K562 (cell line): ENCODE measurements at regions not wholly inside any gene's neighbourhood (a gene's known extent, or its start where the extent isn't known, plus 50 kb on each side); places are given as distances from the start of the nearest gene placed in this dataset.

Source experiments
- ATAC-seq: fragments of 200-7000 bp; cut with Tn5 transposase; 3 replicates; pipeline ENCODE4 v1.9.1; 2020; ENCODE audit warnings: moderate library complexity
- BruUV-seq: library from RNA; stranded (reverse); fragments of 400-500 nt; replicated peaks from 2 replicates; lab custom pipeline; 2021; lab: Mats Ljungman, UMichigan
- CTCF ChIA-PET: fragments of 300-600 bp; formaldehyde crosslinking; extraction: SDS; loops from one replicate; lab custom pipeline; 2021; ENCODE audit warnings: low intra/inter-chr PET ratio; lab: Yijun Ruan, JAX
- POLR2A ChIA-PET: fragments of 300-600, 350-650 bp; sonication (Branson Sonifier 250); formaldehyde crosslinking; extraction: SDS; loops from one replicate; lab custom pipeline; 2021; ENCODE audit warnings: antibody characterized with exemption, inconsistent platforms; lab: Yijun Ruan, JAX
- DNase-seq, 4 experiments: peaks; one replicate each; pipeline versions ENCODE4 v3.0.0 to v3.0.0-alpha.2; 2011 to 2018; ENCODE audit warnings: low spot score in 3 of 4, mixed read lengths in 3 of 4; ENCODE audit errors: extremely low read depth in 1 of 4
- FAIRE-seq: peaks from 2 replicates; lab custom pipeline; 2011; peaks lifted over from hg19 to GRCh38; lab: Jason Lieb, UNC
- H2AFZ ChIP-seq: 2 replicates; pipeline ENCODE4 v1.6.0; 2011; ENCODE audit warnings: low read depth, low read length, control low read depth, inconsistent platforms
- H3K27ac ChIP-seq: fragments of 200-600 bp; 3 replicates; pipeline ENCODE4 v1.8.0; 2011; ENCODE audit warnings: low read depth, mild to moderate bottlenecking, control low read depth, inconsistent platforms, low read length, moderate library complexity, mixed read lengths; ENCODE audit errors: extremely low read depth
- H3K27me3 ChIP-seq, 2 experiments: fragments of 300-600 bp in 1 of 2; 2 replicates in 1 of 2; 3 replicates in 1 of 2; pipeline versions ENCODE4 v1.6.0 to v1.8.0; 2011; ENCODE audit warnings: inconsistent platforms in 2 of 2, low read length in 2 of 2, mild to moderate bottlenecking in 1 of 2, mixed read lengths in 1 of 2, moderate library complexity in 1 of 2; ENCODE audit not compliant: control insufficient read depth in 2 of 2, insufficient read depth in 2 of 2
- H3K36me3 ChIP-seq: fragments of 300-600 bp; 3 replicates; pipeline ENCODE4 v1.8.0; 2011; ENCODE audit warnings: mild to moderate bottlenecking, low read length, inconsistent platforms; ENCODE audit not compliant: control insufficient read depth, insufficient read depth
- H3K4me1 ChIP-seq, 2 experiments: fragments of 200-600 bp in 1 of 2; replicated peaks in 1 of 2; 2 replicates in 1 of 2; 3 replicates in 1 of 2; pipeline versions ENCODE4 v1.5.1 to v1.8.0; 2011; ENCODE audit warnings: inconsistent platforms in 2 of 2, low read length in 2 of 2, mild to moderate bottlenecking in 1 of 2, mixed read lengths in 1 of 2, moderate library complexity in 1 of 2; ENCODE audit not compliant: control insufficient read depth in 2 of 2, insufficient read depth in 2 of 2
- H3K4me2 ChIP-seq: 2 replicates; pipeline ENCODE4 v1.6.1; 2011; ENCODE audit warnings: low read length, control low read depth, inconsistent platforms, mixed read lengths; ENCODE audit not compliant: insufficient read depth
- H3K4me3 ChIP-seq: fragments of 200-600 bp; sonication (generic), shearing (Covaris generic); 2 replicates; pipeline ENCODE4 v1.5.1; 2016; ENCODE audit warnings: control low read depth, inconsistent platforms
- H3K79me2 ChIP-seq: fragments of 200-600 bp; 3 replicates; pipeline ENCODE4 v1.8.0; 2011; ENCODE audit warnings: low read length, inconsistent platforms; ENCODE audit not compliant: control insufficient read depth, insufficient read depth
- H3K9ac ChIP-seq, 2 experiments: 2 replicates each; pipeline versions ENCODE4 v1.6.0 to v1.6.1; 2011; ENCODE audit warnings: low read depth in 2 of 2, low read length in 2 of 2, control low read depth in 1 of 2, inconsistent platforms in 1 of 2, mild to moderate bottlenecking in 1 of 2, mixed read lengths in 1 of 2; ENCODE audit not compliant: insufficient read depth in 1 of 2
- H3K9me1 ChIP-seq: one replicate; pipeline ENCODE4 v1.6.0; 2011; ENCODE audit warnings: inconsistent platforms, mild to moderate bottlenecking, low read length, moderate library complexity; ENCODE audit not compliant: control insufficient read depth, insufficient read depth
- H3K9me3 ChIP-seq: replicated peaks from 2 replicates; pipeline ENCODE4 v1.5.1; 2011; ENCODE audit warnings: low read depth, low read length, inconsistent platforms; ENCODE audit not compliant: control insufficient read depth, insufficient read depth
- H4K20me1 ChIP-seq: replicated peaks from 2 replicates; pipeline ENCODE4 v1.6.1; 2011; ENCODE audit warnings: low read length, inconsistent platforms, mixed read lengths; ENCODE audit not compliant: control insufficient read depth, insufficient read depth
- CAMTA2 ChIP-seq: fragments of 250-450 bp; sonication (Bioruptor Pico); conservative IDR thresholded peaks from 2 replicates; pipeline ENCODE4 v1.5.1; 2022
- CBX1 ChIP-seq: sonication (generic); IDR thresholded peaks from 2 replicates; pipeline ENCODE4 v1.6.1; 2016; ENCODE audit warnings: antibody characterized with exemption, low read depth, mild to moderate bottlenecking
- CLOCK ChIP-seq: fragments of 250-450 bp; sonication (Bioruptor Pico); IDR thresholded peaks from 2 replicates; pipeline ENCODE4 v1.4.0; 2020; ENCODE audit warnings: mild to moderate bottlenecking, moderate library complexity, borderline replicate concordance
- ETV6 ChIP-seq, 3 experiments: fragments of 150-350 bp in 1 of 3; sonication (generic) in 1 of 3; formaldehyde crosslinking in 1 of 3; IDR thresholded peaks; 2 replicates each; pipeline versions ENCODE4 v1.6.1 to v1.8.0; 2014 to 2022; ENCODE audit warnings: borderline replicate concordance in 2 of 3, low read depth in 2 of 3, antibody characterized with exemption in 1 of 3, low read length in 1 of 3, mild to moderate bottlenecking in 1 of 3, missing genetic modification reagents in 1 of 3
- JUNB ChIP-seq: fragments of 450-650 bp; formaldehyde crosslinking; conservative IDR thresholded peaks from 2 replicates; pipeline ENCODE4 v1.4.0; 2020; ENCODE audit warnings: mild to moderate bottlenecking
- KLF6 ChIP-seq: fragments of 250-450 bp; sonication (Bioruptor Pico); IDR thresholded peaks from 2 replicates; pipeline ENCODE4 v1.4.0; 2020; ENCODE audit warnings: mild to moderate bottlenecking, moderate library complexity, borderline replicate concordance
- POLR2A ChIP-seq: fragments of 450-650 bp; conservative IDR thresholded peaks from 2 replicates; pipeline ENCODE4 v1.6.1; 2016
- RBM17 ChIP-seq: fragments of 200-400 bp; formaldehyde crosslinking; IDR thresholded peaks from 2 replicates; pipeline ENCODE4 v1.6.1; 2017; ENCODE audit warnings: low read depth, mild to moderate bottlenecking, low read length, borderline replicate concordance
- RHOXF2B ChIP-seq: fragments of 250-450 bp; sonication (Bioruptor Pico); conservative IDR thresholded peaks from 2 replicates; pipeline ENCODE4 v1.5.1; 2021
- TARDBP ChIP-seq: fragments of 450-650 bp; IDR thresholded peaks from 2 replicates; pipeline ENCODE4 v1.6.1; 2016
- TRIM25 ChIP-seq: fragments of 450-650 bp; IDR thresholded peaks from 2 replicates; pipeline ENCODE4 v1.7.0; 2016; ENCODE audit warnings: borderline replicate concordance
- ZNF143 ChIP-seq: sonication (generic); formaldehyde crosslinking; IDR thresholded peaks from 2 replicates; pipeline ENCODE4 v1.9.0; 2022; ENCODE audit warnings: mild to moderate bottlenecking, missing genetic modification reagents
- WGBS: fragments of 100-300 bp; shearing (Covaris generic); methylation state at CpG from one replicate; pipeline ENCODE4 v1.1.6; 2016; ENCODE audit warnings: low coverage, mixed read lengths; ENCODE audit not compliant: insufficient coverage; ENCODE audit errors: missing lambda C conversion rate; 5-methylcytosine and 5-hydroxymethylcytosine counted together
- in situ Hi-C: fragments of 300-500 bp; cut with MboI; formaldehyde crosslinking; loops from 4 replicates; pipeline ENCODE4 v1.15.0; 2018; ENCODE audit warnings: inconsistent platforms, mixed read lengths
- intact Hi-C: fragments of 100-400 bp; cut with micrococcal nuclease; formaldehyde crosslinking; loops from 2 replicates; pipeline ENCODE4 v1.14.2; 2022

- Histone ChIP-seq H3K9ac (no peak overlapping the region), H3K27ac (no peak overlapping the region), H4K20me1 (no peaks in the 10 kb centered on the region), H3K4me1 (peaks cover 0 to 6% of the 10 kb centered on the region in 2 experiments; a peak in 3 of 5 replicates), H3K4me3 (no peak overlapping the region), H3K4me2 (no peak overlapping the region), H3K79me2 (no peaks in the 10 kb centered on the region), H2AFZ (no peak overlapping the region), H3K27me3 (no peaks in the 10 kb centered on the region), H3K36me3 (no peaks in the 10 kb centered on the region), H3K9me1 (no peaks in the 10 kb centered on the region), H3K9me3 (no peaks in the 10 kb centered on the region)
- 2% methylated on average over 4 of the region's 4 CpGs for WGBS
- no peak for DNase-seq
- CTCF ChIA-PET: no interaction called here
- POLR2A ChIA-PET: no interaction called here
- in situ Hi-C loops (no loop called here), intact Hi-C loops (no loop called here)
- no TSS peak for BruUV-seq
- no peak for FAIRE-seq
- ATAC-seq: no peak
- TF ChIP-seq RBM17: no peak
- TF ChIP-seq KLF6: no peak
- TF ChIP-seq CLOCK (CRISPR knock-in tag): no peak
- TF ChIP-seq JUNB (CRISPR knock-in tag): no peak
- no peak for TF ChIP-seq ETV6 (IDR thresholded peaks at IDR 0.05; ENCODE audit: borderline replicate concordance in 1 of 2, low read depth in 2 of 2, low read length in 1 of 2)
- no peak for TF ChIP-seq ETV6 (CRISPR knock-in tag; IDR thresholded peaks at IDR 0.05; ENCODE audit: borderline replicate concordance)
- TF ChIP-seq CAMTA2: no peak
- TF ChIP-seq ZNF143 (CRISPR knock-in tag): no peak
- no peak for TF ChIP-seq RHOXF2B (CRISPR knock-in tag)
- no peak for TF ChIP-seq CBX1
- no peak for TF ChIP-seq TRIM25
- no peak for TF ChIP-seq TARDBP
- TF ChIP-seq POLR2A: no peak
Observed at GRCh38 chr6:79781916-79782315, 150.8 kb downstream of the SH3BGRL2 start.
